GM21737 (cell line): ENCODE measurements at regions not wholly inside any gene's neighbourhood (a gene's known extent, or its start where the extent isn't known, plus 50 kb on each side); places are given as distances from the start of the nearest gene placed in this dataset.

Experiments
- ATAC-seq: cut with Tn5 transposase; IDR thresholded peaks from one replicate; pipeline ENCODE4 v1.9.1; 2021; ENCODE audit warnings: mild to moderate bottlenecking, moderate library complexity; ENCODE audit not compliant: unreplicated experiment

GRCh38 chr1:221939607-221940006 lies 197.7 kb upstream of the DUSP10 start:
- ATAC-seq = peak; percentile 80

DNA sequence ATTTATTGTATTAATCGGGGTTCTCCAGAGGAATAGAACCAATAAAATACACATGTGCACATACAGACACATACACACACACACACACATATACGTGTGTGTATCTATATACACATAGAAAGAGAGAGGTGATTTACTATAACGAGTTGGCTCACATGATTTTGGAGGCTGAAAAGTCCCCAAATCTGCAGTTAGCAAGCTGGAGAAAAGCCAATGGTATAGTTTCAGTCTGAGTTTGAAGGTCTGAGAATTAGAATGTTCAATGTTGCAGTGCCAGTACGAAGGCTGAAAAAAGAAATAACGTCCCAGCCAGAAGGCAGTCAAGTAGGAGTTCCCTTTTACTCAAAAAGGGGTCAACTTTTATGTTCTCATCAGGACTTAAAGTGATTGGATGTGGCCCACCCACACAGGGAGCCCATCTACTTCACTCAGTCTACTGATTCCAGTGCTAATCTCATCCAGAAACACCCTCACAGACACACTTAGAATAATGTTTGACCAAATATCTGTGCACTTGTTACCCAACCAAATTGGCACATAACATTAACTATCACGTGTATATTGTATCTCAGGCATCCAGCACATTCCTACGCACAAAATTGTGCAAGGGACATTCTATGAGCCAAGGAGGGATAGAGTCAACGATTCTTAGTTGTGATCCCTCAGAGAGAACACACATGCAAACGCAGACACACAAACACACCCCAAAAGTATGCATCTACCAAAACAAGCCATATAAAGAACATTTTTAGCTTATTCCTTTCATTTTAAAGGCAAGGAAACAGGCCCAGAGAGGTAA lies 195.5 kb upstream of the DUSP10 start:
- no peak for ATAC-seq

GRCh38 chr1:221933814-221934213 lies 191.9 kb upstream of the DUSP10 start:
- ATAC-seq = no peak

DNA sequence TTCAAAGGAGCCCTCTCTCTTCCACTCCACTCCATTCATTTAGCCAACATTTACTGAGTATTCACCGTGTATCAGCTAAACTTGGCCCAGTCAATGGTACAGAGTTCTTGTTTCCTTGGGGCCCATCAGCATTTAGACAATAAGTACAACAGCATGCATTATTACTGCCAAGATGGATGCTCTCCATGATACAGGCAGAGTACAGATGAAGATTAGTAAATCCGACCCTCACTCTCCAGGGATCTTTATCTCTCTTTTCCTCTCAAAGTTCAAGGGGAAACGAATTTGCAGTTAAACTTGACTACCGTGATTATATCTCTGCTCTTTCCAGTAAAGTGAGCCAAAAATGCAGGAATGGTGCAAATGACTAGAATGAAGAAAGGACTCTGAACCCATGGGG lies 184.6 kb upstream of the DUSP10 start:
- no peak for ATAC-seq

DNA sequence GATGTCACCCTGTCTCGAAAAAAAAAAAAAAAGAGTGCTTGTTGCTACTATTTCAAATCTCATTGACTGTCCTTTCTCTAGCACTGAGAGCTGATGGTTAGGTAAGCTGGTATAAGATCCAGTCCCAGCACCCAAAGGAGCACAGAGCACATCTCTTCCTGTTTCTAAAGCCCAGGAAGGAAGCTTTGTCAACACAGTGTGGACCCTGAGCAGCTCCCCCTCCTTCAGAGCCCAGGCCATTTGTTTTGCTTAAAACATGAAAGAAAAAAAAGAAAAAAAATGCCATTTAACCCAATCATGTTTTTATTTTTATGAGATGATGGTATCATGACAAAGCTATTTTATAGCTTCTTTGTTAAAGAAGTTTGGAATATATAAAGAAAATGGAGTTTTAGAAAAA lies 184.1 kb upstream of the DUSP10 start:
- no peak for ATAC-seq

GRCh38 chr1:221923929-221924598 lies 182.2 kb upstream of the DUSP10 start:
- no peak for ATAC-seq

- no peak for ATAC-seq
Measured at GRCh38 chr1:221921936-221922335, 180.0 kb upstream of the DUSP10 start.

DNA sequence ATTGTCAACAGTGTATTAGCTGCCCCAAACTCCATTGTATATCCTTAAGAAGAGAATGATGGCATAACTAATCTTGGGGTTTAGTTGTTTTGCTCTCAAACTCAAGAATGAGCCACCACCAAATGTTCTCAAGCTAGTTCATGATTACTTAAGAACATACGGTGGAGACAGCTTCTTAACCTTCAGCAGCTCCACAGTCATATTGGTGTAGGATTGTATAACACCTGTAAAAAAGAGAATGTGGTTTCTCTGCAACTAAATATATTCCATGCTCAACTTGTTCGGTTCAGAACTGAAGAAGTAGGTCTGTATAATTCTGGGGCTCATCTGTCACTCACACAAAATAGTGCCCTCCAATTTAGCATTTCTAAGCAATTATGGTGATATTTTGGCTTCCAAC lies 177.9 kb upstream of the DUSP10 start:
- no peak for ATAC-seq

DNA sequence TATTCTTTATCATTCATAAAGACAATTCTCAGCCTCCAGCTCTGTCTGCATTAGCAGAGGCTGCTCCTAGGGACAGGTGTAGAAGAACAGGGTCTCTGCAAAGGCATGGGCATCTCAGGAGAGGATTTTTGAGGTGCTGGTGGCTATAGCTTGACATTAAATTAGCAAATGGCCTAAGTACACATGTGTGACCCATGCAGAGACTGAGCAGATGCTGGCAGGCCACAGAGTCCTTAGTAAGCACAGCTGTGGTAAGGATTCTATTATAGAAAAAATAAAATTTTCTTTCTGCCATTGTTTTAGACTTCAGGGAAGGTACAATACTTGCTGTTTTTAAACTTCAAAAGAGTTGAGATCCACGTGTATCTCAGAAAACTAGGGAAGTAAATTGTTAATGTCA lies 177.5 kb upstream of the DUSP10 start:
- no peak for ATAC-seq

- ATAC-seq = no peak
Measured at GRCh38 chr1:221916176-221916575, 174.3 kb upstream of the DUSP10 start.

DNA sequence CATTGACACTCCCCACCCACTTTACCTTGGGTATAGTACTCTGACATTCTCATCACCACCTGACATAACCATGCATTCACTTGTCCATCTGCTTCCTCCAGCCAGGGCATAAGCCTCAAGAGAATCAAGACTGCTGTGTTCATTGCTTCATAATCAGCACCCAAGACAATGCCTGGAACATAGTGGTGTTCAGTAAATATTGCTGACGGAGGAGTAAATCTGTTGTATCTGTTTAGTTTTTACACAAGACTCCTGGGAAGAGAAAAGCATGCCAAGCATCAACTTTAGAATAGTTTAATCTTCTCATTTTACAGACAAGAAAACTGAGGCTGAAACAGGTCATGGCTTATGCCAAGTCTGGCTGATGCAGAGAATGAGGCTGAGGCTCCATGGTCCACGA lies 173.9 kb upstream of the DUSP10 start:
- no peak for ATAC-seq

GRCh38 chr1:221913351-221913892 lies 171.5 kb upstream of the DUSP10 start:
- no peak for ATAC-seq

DNA sequence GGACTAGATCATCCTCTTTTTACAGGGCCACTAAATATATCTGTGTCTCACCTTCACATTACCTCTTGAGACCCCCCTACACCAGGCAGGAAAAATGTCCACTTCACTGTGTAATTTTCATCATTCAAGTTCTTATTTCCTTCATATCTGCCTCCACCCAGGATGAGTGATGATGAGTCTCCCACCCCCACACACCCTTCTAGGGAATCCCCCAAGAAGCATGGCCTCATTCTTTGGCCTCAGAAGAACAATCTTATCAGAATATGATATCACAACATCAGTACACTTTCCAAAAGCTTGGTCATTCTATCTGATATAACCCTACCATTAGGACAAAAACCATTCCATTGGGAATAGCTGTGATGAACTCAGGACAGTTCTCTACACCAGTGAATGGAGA lies 170.3 kb upstream of the DUSP10 start:
- no peak for ATAC-seq

DNA sequence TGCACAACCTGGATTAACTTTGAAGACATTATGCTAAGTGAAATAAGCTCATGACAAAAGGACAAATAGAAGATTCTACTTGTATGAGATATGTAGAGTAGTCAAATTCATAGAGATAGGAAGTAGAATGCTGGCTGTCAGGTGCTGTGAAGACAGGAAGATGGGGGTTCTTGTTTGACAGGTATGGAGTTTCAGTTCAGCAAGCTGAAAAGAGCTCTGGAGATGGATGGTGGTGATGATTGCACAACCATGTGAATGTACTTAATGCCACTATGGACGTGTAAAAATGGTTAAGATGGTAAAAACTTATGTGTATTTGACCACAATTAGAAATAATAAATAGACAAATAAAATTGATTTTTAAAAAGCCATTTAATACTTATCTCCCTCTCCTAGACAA lies 169.8 kb upstream of the DUSP10 start:
- ATAC-seq = peak; percentile 62

- no peak for ATAC-seq
Measured at GRCh38 chr1:221910222-221910621, 168.3 kb upstream of the DUSP10 start.

DNA sequence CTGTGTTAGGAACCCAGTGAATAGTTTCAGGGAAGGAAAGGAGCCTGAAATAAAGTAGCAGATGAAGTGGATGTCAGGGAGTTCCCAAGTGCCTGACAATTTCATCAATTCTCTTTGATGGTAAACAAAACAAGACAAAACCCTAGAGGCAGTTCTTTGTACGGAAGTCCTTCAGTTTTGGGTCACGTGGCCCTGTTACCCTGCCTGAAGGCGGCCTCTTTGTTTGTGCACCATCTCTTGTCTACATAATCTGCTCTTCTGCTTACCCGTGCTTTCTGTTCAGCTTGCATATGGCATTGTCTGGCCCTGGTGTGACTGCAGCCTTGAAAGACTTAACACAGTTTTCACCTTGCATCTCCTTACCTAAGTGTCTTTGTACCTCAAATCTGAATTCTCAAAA lies 166.7 kb upstream of the DUSP10 start:
- ATAC-seq = no peak

DNA sequence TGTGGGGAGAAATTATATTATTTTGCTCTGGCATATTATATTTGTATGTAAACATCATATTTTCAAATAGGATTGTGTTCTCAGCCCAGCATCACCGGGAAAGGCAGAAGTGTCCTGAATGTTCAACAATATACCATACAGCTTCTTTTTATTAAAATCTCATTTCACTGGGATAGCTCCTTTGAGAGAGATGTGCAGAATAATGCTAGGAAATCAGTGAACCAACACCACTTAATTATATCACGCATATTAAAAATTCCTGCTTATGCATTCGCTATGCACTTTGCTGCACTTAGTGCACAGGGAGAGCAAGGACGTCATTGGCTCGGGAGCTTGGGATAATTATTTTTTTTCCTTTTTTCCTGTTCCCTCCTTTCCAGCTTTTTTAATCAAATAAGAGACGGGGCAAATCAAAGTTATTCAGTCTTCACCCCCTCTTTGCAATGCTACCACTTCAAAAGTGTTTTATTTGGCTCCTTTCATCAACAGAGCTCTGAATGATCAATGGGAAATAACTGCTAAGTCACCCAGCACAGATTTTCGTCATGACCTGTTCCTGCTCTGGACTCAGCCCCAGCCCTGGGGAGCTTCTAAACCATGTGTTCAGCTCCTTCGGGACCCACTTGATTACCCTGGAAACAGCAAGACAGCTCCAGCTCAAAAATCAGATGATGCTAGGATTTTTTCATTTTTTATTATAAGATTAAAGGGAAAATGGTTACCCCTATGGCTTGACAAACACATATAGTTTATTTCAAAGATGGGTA lies 165.5 kb upstream of the DUSP10 start:
- no peak for ATAC-seq

GRCh38 chr1:221905802-221906201 lies 163.9 kb upstream of the DUSP10 start:
- ATAC-seq = no peak

- no peak for ATAC-seq
Measured at GRCh38 chr1:221904319-221904718, 162.4 kb upstream of the DUSP10 start.

DNA sequence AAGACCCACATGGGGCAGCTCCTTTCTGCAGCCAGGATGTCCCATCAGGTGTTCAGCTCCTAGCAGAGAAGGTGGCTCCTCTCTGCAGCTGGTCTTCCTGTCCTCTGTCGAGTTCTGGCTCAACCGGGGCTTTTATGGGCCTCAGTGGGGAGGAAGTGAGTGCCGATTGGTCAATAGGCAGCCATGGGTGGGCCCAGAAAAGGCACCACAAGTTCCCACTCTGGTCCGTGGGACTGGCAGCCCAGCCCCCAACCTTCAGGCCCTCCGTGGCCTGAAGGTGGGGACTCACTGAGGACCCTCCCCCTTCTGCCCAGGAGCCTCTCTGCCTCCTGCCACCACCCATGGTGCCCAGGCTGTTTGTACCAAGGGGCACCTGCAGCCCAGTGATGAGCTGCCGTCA lies 161.7 kb upstream of the DUSP10 start:
- ATAC-seq = no peak

GRCh38 chr1:221902961-221903360 lies 161.1 kb upstream of the DUSP10 start:
- no peak for ATAC-seq

DNA sequence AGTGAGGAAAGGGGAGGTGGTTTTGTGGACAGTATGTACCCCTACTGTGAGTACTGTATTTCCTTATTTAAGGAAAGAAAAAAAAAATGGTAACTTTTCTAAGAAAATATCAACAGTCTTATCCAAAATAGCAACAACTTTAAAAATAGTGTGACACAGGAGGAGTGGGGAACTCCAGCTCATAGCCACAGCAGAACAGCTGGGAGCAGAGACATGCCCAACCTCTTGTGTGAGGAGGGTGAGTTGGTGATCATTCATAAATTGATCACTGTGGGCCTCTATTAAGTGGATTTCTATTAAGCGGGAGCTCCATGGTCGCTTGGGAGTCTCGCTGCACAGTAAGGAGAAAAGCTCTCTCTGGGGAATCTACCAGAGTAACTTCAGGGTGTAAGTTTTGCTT lies 158.8 kb upstream of the DUSP10 start:
- no peak for ATAC-seq
